ENCODE measurements at regions not wholly inside any gene's neighbourhood (a gene's known extent, or its start where the extent isn't known, plus 50 kb on each side); places are given as distances from the start of the nearest gene placed in this dataset.

GRCh38 chr18:56545464-56545863 lies 92.9 kb downstream of the TXNL1 start:
- DNase-seq (ENCODE audit: low read depth), result no peak

GRCh38 chr18:56542476-56542875 lies 95.9 kb downstream of the TXNL1 start:
- no peak for DNase-seq (ENCODE audit: low read depth)

- DNase-seq (ENCODE audit: low read depth), result no peak
Measured at GRCh38 chr18:56541793-56542192, 96.6 kb downstream of the TXNL1 start.

GRCh38 chr18:56541340-56541739 lies 97.1 kb downstream of the TXNL1 start:
- no peak for DNase-seq (ENCODE audit: low read depth)

- no peak for DNase-seq (ENCODE audit: low read depth)
Measured at GRCh38 chr18:56538746-56539145, 99.6 kb downstream of the TXNL1 start.

GRCh38 chr18:56532176-56532840 lies 106.1 kb downstream of the TXNL1 start:
- peak; percentile 46 for DNase-seq (ENCODE audit: low read depth)

- no peak for DNase-seq (ENCODE audit: low read depth)
Measured at GRCh38 chr18:56522816-56523215, 115.6 kb downstream of the TXNL1 start.

GRCh38 chr18:56521263-56521662 lies 117.1 kb downstream of the TXNL1 start:
- DNase-seq (ENCODE audit: low read depth), result no peak

- DNase-seq (ENCODE audit: low read depth), result no peak
Measured at GRCh38 chr18:56517761-56518160, 120.6 kb downstream of the TXNL1 start.

- no peak for DNase-seq (ENCODE audit: low read depth)
Measured at GRCh38 chr18:56517196-56517595, 121.2 kb downstream of the TXNL1 start.

- DNase-seq (ENCODE audit: low read depth), result peak; percentile 38
Measured at GRCh38 chr18:56516789-56517188, 121.6 kb downstream of the TXNL1 start.

GRCh38 chr18:56515522-56515921 lies 122.9 kb downstream of the TXNL1 start:
- no peak for DNase-seq (ENCODE audit: low read depth)

GRCh38 chr18:56511996-56512395 lies 126.4 kb downstream of the TXNL1 start:
- peak; percentile 11 for DNase-seq (ENCODE audit: low read depth)

- DNase-seq (ENCODE audit: low read depth), result no peak
Measured at GRCh38 chr18:56510108-56510507, 128.3 kb downstream of the TXNL1 start.

GRCh38 chr18:56509656-56510055 lies 128.7 kb downstream of the TXNL1 start:
- DNase-seq (ENCODE audit: low read depth), result no peak

GRCh38 chr18:56508370-56509036 lies 129.9 kb downstream of the TXNL1 start:
- no peak for DNase-seq (ENCODE audit: low read depth)

- DNase-seq (ENCODE audit: low read depth), result no peak
Measured at GRCh38 chr18:56505971-56506370, 132.4 kb downstream of the TXNL1 start.

- no peak for DNase-seq (ENCODE audit: low read depth)
Measured at GRCh38 chr18:56505293-56505692, 133.1 kb downstream of the TXNL1 start.

- no peak for DNase-seq (ENCODE audit: low read depth)
Measured at GRCh38 chr18:56501896-56502295, 136.5 kb downstream of the TXNL1 start.

- DNase-seq (ENCODE audit: low read depth), result no peak
Measured at GRCh38 chr18:56495884-56496283, 142.5 kb downstream of the TXNL1 start.

- DNase-seq (ENCODE audit: low read depth), result no peak
Measured at GRCh38 chr18:56493531-56493930, 144.9 kb downstream of the TXNL1 start.

- DNase-seq (ENCODE audit: low read depth), result no peak
Measured at GRCh38 chr18:56492136-56492535, 146.3 kb downstream of the TXNL1 start.

GRCh38 chr18:56490942-56491341 lies 147.4 kb downstream of the TXNL1 start:
- no peak for DNase-seq (ENCODE audit: low read depth)
